ENCODE measurements at regions not wholly inside any gene's neighbourhood (a gene's known extent, or its start where the extent isn't known, plus 50 kb on each side); places are given as distances from the start of the nearest gene placed in this dataset.

DNA sequence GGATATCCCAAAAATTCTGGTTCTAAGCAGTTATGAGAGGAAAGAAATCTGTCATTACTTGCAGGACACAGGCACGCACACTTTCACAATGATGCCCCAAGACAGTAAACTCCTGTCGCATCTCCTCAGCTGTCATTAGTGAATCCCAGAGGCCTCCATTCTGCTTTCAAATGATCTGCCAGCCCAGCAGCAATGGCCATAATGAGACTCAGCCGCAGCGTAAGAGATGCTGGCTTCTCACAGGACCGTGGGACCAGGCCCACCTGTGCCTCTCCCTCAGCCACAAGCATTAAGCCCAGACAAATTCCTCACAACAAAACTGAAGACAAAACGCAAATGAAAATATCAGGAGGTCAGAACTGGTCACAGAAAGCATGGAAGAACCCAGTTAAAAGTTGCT is 98.0 kb upstream of the VLDLR start:
- no peak for DNase-seq

DNA sequence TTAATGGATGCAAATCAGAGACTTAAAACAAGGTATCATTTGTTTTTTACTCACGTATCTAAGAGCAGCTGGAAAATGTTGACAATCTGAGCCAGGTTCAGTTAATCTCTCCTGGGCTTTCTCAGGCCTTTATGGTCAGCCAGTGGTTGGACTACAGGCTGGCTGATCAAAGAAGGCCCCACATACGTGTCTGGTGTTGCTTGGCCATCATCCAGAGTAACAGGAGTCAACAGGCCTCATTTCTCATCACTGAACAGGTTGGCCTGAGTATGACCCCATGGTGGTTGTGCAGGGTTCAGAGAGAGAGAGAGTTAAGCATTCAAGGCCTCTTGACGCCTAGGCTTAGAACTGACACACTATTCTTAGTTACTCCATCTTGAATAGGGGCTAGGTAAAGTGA is 97.0 kb upstream of the VLDLR start:
- DNase-seq = no peak

DNA sequence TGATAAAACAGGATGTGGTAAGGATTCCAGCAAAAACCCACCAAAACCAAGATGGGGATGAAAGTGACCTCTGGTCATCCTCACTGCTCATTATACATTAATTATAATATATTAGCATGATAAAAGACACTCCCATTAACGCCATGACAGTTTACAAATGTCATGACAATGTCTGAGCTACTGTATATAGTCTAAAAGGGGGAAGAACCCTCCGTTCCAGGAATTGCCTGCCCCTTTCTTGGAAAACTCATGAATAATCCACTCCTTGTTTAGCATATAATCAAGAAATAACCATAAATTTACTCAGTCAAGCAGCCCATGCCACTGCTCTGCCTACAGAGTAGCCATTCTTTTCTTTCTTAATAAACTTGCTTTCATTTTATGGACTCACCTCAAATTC is 96.4 kb upstream of the VLDLR start:
- no peak for DNase-seq

GRCh38 chr9:2526071-2526828 is 95.3 kb upstream of the VLDLR start:
- peak; percentile 13 for DNase-seq

DNA sequence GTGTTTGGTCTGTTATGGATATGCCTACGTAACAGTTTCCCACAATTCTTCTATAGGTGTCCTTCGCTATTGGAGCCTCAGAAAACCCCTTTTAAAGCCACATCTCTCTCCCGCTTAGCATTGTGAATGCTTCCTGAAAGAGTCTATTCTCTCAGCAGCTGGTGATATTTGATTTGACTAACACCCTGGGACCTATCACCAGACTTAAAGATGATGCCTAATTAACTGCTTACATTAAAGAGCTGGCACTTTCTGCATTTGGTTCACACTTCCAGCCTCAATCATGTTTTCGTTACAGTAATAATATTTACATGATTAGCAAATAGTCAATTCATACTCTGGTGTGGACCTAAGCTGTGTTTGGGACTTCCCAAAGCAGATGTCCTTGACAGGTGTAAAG is 90.1 kb upstream of the VLDLR start:
- no peak for DNase-seq

- DNase-seq = no peak
These were observed 85.1 kb upstream of the VLDLR start for GRCh38 chr9:2536511-2536910.

DNA sequence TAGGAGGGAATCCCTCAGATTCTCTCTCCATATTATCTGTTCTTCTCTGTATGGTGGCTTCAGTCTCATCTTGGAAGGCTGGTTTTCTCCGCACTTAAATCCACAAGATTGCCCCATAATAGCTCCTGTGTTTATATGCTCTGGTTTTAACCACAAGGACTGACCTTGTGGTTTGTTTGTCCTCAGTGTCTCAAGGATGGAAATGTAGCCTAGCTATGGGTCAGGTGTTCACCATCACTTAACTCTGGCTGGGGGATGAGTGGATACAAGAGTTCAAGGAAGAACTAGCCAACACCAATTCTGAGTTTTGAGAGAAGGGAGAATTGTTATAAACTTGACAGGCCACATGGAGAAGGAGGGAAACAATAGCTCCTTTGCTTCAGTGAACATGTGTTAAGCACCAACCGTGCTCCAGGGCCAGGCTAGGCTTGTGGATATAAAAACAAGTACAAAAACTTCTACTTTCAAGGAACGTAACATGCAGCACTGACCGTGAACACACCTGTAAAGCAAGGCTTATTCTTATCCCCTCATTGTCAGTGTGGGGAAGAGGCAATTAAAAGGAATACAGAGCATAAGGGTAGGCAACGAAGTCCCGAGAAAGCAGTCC is 75.6 kb upstream of the VLDLR start:
- no peak for DNase-seq

- peak; percentile 63 for DNase-seq
These were observed 65.5 kb upstream of the VLDLR start for GRCh38 chr9:2555899-2556600.

GRCh38 chr9:2557693-2558092 is 63.9 kb upstream of the VLDLR start:
- no peak for DNase-seq

- DNase-seq = peak; percentile 95
These were observed 62.1 kb upstream of the VLDLR start for GRCh38 chr9:2559192-2560152.

DNA sequence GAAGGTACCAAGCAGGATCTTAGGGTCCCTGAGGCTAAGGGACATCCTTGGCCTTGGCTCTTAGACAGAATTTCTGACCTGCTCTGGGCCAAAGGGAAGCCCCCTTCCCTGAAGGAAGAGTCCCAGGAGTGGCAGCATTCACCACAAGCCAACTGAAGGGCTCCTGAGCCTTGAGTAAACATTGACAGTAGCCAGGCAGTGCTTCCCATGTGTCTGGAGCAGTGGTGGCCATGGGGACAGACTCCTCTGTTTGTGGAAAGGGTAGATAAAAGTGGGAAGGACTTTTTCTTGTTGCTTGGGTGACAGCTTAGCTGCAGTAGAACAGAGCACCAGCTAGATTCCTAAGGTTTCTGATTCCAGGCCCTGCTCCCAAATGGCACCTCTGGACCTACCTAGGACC is 61.4 kb upstream of the VLDLR start:
- no peak for DNase-seq

- DNase-seq = no peak
These were observed 55.8 kb upstream of the VLDLR start for GRCh38 chr9:2565676-2566340.

- no peak for DNase-seq
These were observed 53.7 kb upstream of the VLDLR start for GRCh38 chr9:2567922-2568321.

GRCh38 chr9:2568689-2569088 is 52.9 kb upstream of the VLDLR start:
- DNase-seq = no peak

DNA sequence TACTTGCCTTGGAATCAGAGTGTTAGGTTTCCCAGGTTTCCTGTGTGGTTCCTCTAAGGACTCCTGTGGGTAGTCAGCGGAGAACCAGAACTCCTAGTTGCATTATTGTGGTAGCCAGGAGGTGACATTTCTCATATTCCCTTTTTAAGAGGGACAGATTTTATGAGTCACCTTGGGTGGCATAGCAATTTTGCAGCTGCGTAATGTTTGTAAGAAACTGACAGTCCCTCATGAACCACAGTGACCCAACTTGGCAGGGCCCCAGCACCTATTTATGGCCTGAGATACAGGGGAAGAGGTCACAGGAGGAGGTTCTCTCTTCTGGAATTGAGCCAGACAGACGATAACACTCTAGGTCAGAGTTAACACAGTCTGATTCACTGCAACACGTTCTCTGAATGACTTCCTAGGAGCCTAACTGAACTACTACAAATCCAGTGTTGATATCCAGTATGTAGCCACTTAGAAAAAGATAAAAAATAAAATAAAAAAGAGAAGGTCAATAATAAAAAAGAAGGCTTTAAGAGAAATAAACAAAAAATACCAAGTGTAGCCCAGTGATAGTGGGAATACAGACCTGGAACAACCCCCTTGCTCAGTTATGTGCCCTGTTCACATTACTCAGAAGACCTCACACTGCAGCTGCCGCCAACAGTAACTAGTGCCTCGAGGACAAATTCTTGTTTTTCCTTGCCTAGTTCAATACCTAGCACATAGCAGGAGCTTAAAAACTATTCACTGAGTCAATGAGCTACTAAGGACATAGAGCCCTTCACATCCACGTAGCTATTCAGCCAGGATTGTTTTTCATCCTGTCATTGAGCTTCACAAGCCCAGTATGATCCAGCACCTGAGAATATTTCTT is 50.7 kb upstream of the VLDLR start:
- DNase-seq = peak; percentile 62
